ENCODE measurements at regions not wholly inside any gene's neighbourhood (a gene's known extent, or its start where the extent isn't known, plus 50 kb on each side); places are given as distances from the start of the nearest gene placed in this dataset.

GRCh38 chr4:123206016-123206415 is 190.6 kb upstream of the SPRY1 start:
- no peak overlapping the region for H3K4me3 ChIP-seq (ENCODE audit: low read depth in 1 of 2, low read length in 1 of 2)
- TF ChIP-seq CTCF (IDR thresholded peaks at IDR 0.05), result no peak
- no peaks in the 10 kb centered on the region for H3K36me3 ChIP-seq
- no peaks in the 10 kb centered on the region for H3K4me1 ChIP-seq (ENCODE audit: control insufficient read depth in 1 of 2, insufficient read depth in 1 of 2, low read depth in 1 of 2, low read length in 1 of 2)
- no peaks in the 10 kb centered on the region for H3K9me3 ChIP-seq
- no peaks in the 10 kb centered on the region for H3K27me3 ChIP-seq
- H3K27ac ChIP-seq, result no peak overlapping the region

GRCh38 chr4:123209436-123209835 is 187.2 kb upstream of the SPRY1 start:
- no peak overlapping the region for H3K4me3 ChIP-seq (ENCODE audit: low read depth in 1 of 2, low read length in 1 of 2)
- H3K4me1 ChIP-seq (ENCODE audit: control insufficient read depth in 1 of 2, insufficient read depth in 1 of 2, low read depth in 1 of 2, low read length in 1 of 2), result no peaks in the 10 kb centered on the region
- no peak overlapping the region for H3K27ac ChIP-seq
- H3K36me3 ChIP-seq, result no peaks in the 10 kb centered on the region
- H3K27me3 ChIP-seq, result no peaks in the 10 kb centered on the region
- TF ChIP-seq CTCF (IDR thresholded peaks at IDR 0.05), result no peak
- no peaks in the 10 kb centered on the region for H3K9me3 ChIP-seq

GRCh38 chr4:123215536-123215935 is 181.1 kb upstream of the SPRY1 start:
- Histone ChIP-seq H3K4me3 (ENCODE audit: low read depth in 1 of 2, low read length in 1 of 2) (no peak overlapping the region), H3K27me3 (no peaks in the 10 kb centered on the region), H3K36me3 (no peaks in the 10 kb centered on the region), H3K4me1 (ENCODE audit: control insufficient read depth in 1 of 2, insufficient read depth in 1 of 2, low read depth in 1 of 2, low read length in 1 of 2) (no peaks in the 10 kb centered on the region), H3K9me3 (no peaks in the 10 kb centered on the region), H3K27ac (no peak overlapping the region)
- TF ChIP-seq CTCF (IDR thresholded peaks at IDR 0.05), result no peak

GRCh38 chr4:123216543-123216942 is 180.1 kb upstream of the SPRY1 start:
- Histone ChIP-seq H3K27me3 (no peaks in the 10 kb centered on the region), H3K36me3 (no peaks in the 10 kb centered on the region), H3K27ac (no peak overlapping the region), H3K4me1 (ENCODE audit: control insufficient read depth in 1 of 2, insufficient read depth in 1 of 2, low read depth in 1 of 2, low read length in 1 of 2) (no peaks in the 10 kb centered on the region), H3K4me3 (ENCODE audit: low read depth in 1 of 2, low read length in 1 of 2) (no peak overlapping the region), H3K9me3 (no peaks in the 10 kb centered on the region)
- no peak for TF ChIP-seq CTCF (IDR thresholded peaks at IDR 0.05)

- Histone ChIP-seq H3K4me3 (ENCODE audit: low read depth in 1 of 2, low read length in 1 of 2) (no peak overlapping the region), H3K27ac (no peak overlapping the region), H3K4me1 (ENCODE audit: control insufficient read depth in 1 of 2, insufficient read depth in 1 of 2, low read depth in 1 of 2, low read length in 1 of 2) (no peaks in the 10 kb centered on the region), H3K36me3 (no peaks in the 10 kb centered on the region), H3K9me3 (no peaks in the 10 kb centered on the region), H3K27me3 (no peaks in the 10 kb centered on the region)
- no peak for TF ChIP-seq CTCF (IDR thresholded peaks at IDR 0.05)
Observed at GRCh38 chr4:123216946-123217345, 179.6 kb upstream of the SPRY1 start.

- no peaks in the 10 kb centered on the region for H3K9me3 ChIP-seq
- TF ChIP-seq CTCF (IDR thresholded peaks at IDR 0.05), result no peak
- no peaks in the 10 kb centered on the region for H3K27me3 ChIP-seq
- H3K27ac ChIP-seq, result no peak overlapping the region
- H3K36me3 ChIP-seq, result no peaks in the 10 kb centered on the region
- no peaks in the 10 kb centered on the region for H3K4me1 ChIP-seq (ENCODE audit: control insufficient read depth in 1 of 2, insufficient read depth in 1 of 2, low read depth in 1 of 2, low read length in 1 of 2)
- H3K4me3 ChIP-seq (ENCODE audit: low read depth in 1 of 2, low read length in 1 of 2), result no peak overlapping the region
Observed at GRCh38 chr4:123217664-123218063, 178.9 kb upstream of the SPRY1 start.
